HG03558 (cell line): ENCODE measurements at regions not wholly inside any gene's neighbourhood (a gene's known extent, or its start where the extent isn't known, plus 50 kb on each side); places are given as distances from the start of the nearest gene placed in this dataset.
"Not testable (repeated sequence)": the region's sequence is repeated elsewhere in the genome, so short reads cannot be mapped to it uniquely, and the experiment has no call there.

Experiments
- ATAC-seq: cut with Tn5 transposase; IDR thresholded peaks from one replicate; pipeline ENCODE4 v1.9.1; 2021; ENCODE audit warnings: moderate number of reproducible peaks; ENCODE audit not compliant: unreplicated experiment; ENCODE audit errors: extremely low read depth

DNA sequence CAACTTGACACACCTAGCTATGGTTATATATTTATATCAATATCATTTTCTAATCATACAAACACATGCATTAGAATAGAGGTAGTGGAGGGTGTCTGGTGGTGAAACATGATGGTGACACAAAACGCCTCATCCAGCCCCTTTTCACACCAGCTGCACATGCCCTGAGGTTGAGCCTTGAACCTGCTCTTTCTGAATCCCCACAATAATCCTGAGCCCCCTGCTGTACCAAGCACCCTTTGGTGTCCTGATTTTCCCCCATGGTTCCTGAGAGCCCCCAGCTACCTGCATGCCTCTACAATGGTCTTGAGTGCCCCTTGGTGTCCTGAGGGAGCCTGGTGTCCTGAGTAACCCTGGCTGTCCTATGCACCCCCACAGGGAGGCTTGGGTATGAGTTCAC is 840.6 kb downstream of the TMEM121 start:
- ATAC-seq = not testable (repeated sequence)

DNA sequence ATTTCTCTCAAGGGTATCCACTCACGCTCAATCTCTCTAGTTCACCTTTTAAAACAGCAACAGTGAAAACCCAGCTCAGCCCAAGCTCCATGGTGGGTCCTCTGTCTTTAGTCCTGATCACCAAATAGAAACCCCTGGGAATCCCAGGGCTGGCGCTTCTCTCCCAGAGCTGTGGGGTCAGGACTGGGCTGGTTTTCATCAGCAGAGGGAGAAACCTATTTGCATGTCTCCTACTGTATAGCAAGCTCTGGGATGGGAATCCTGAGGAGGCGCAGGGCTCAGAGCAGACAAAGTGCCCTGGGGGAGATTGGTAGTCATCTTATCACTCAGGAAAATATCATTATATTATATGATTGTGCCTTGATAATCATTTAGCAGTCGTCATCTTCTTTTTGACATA is 843.1 kb downstream of the TMEM121 start:
- not testable (repeated sequence) for ATAC-seq

DNA sequence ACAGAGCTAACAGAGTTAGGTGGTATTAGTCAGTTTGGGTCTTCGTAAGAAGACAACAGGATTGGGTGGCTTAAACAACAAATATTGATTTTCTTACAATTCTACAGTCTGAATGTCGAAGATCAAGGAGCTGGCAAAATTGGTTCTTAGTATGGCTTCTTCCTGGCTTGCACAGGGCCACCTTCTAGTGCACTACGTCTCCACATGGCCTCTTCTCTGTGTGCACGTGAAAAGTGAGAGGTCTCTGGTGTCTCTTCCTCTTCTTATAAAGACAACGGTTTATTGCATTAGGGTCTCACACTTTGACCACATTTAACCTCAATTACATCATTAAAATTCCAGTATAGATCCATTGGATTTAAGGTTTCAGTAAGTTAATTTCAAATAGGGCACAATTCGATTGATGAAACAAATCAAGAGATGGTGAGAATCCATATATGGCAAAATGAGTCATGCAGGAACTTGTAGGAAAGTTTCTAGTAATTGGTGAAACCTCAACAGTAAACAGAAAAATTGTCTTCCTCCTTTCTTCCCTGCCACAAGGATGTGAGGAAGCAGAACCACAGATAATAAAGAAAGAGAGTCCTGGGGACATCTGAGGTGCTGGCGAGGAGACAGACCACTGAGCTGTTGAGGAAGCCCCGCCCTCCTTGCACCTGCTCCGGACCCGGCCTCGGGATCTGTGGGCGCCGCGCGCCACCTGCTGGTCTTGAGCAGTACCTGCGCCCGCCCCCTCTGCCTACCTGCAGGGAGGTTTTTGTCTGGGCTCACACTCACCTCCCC is 846.7 kb downstream of the TMEM121 start:
- no peak for ATAC-seq

DNA sequence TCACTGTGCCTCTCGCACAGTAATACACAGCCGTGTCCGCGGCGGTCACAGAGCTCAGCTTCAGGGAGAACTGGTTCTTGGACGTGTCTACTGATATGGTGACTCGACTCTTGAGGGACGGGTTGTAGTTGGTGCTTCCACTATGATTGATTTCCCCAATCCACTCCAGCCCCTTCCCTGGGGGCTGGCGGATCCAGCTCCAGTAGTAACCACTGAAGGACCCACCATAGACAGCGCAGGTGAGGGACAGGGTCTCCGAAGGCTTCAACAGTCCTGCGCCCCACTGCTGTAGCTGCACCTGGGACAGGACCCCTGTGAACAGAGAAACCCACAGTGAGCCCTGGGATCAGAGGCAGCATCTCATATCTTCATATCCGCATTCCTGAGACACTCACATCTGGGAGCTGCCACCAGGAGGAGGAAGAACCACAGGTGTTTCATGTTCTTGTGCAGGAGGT is 847.3 kb downstream of the TMEM121 start:
- not testable (repeated sequence) for ATAC-seq

DNA sequence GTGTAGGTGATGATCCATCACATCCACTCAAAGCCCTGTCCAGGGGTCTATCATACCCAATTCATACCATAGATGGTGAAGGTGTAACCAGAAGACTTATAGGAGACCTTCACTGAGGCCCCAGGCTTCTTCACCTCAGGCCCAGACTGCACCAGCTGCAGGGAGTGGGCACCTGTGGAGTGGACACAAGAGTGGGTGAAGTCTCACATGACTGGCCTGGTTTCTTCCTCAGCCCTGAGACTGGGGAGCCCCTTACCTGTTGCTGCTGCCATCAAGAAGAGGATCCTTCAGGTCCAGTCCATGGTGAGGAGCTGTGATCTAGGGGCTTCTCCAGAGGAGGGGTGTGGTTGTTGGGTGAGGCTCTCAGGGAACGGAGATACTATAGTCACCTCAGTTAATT is 851.0 kb downstream of the TMEM121 start:
- ATAC-seq = no peak

DNA sequence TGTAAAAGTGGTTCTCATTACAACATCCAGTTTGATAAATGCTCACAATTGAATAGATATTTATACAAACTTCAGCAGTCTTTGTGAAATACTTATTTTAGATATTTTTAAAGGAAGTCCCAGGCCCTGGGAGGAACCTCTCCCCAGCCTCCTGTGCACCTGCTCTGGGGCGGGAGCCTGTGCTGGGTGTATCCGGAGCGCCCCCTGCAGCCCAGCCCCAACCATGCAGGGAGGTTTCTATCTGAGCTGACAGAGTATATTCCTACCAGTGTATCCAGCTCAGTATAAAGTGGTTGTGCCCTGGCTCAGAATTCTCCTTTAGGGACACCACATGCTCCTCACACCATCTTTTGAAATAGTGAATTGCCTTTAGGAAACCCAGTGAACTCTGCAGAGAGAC is 851.8 kb downstream of the TMEM121 start:
- ATAC-seq = no peak

DNA sequence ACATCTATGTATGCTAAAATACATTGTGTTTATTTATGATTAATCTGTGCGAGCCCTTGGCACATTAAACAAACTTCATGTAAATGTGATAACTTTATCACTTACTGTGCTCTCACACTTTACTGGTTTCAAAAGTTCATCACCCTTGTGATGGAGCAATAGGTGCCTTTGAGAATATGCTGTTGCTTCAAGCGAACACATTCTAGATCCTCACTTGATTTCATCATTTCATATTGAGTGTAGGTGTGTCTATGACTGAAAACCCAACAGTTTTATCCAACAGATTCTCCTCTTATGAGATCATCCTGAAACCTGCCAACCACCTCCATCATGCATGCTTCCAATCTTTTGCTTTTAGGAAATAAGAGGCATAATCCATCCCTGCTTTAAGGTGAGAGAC is 854.4 kb downstream of the TMEM121 start:
- ATAC-seq = no peak

DNA sequence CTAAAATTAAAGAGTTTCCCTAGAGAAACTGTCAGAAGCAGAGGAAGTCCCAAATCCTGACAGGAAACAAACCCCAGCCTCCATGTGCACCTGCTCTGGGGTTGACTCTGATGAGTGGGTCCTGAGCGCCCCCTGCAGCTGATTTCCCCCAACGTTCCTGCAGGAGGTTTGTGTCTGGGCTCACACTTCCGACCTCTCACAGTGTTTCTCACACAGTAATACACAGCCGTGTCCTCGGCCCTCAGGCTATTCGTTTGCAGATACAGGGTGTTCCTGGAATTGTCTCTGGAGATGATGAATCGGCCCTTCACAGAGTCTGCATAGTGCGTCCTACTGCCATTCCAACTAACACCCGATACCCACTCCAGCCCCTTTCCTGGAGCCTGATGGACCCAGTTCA is 862.8 kb downstream of the TMEM121 start:
- not testable (repeated sequence) for ATAC-seq

DNA sequence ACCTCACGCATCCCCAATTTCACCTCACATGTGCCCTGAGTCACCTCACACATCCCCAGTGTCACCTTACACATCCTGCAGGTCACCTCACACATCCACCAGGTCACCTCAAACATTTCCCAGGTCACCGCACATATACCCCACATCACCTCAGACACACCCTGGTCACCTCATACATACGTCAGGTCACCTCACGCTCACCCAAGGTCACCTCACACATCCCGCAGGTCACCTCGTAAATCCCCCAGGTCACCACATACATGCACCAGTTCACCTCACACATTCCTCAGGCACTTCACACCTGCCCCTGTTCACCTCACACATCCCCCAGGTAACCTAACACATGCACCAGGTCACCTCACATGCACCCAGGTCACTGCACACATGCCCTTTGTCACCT is 864.0 kb downstream of the TMEM121 start:
- no peak for ATAC-seq

DNA sequence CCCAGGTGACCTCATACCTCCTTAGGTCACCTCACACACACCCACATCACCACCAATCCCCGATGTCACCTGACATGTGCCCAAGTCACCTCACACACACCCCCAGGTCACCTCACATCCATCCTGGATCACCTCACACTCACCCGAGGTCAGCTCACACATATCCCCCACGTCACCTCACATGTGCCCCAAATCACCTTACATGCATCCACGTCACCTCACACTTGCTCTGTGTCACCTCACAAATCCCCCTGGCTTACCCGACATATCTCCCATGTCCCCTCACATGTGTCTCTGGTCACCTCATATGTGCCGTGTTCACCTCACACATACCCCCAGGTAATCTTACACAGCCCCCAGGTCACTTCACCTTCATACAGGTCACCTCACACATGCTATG is 864.6 kb downstream of the TMEM121 start:
- ATAC-seq = no peak

DNA sequence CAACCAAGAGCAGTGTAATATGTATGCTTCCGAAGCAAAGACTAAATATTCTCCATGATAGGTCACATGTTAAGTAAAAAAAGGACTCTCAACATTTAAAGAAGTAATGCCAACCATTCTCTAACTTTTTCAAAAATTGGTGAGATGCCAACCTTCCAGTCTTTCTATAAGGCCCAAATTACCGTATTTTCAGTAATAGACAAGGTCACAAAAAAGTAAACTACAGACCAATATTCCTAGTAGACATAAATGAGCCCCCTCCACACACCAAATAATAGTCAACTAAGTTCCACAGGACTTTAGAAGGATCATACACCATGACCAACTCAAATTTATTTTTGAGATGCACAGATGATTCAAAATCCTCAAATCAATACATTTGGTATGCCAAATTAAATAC is 867.4 kb downstream of the TMEM121 start:
- no peak for ATAC-seq

DNA sequence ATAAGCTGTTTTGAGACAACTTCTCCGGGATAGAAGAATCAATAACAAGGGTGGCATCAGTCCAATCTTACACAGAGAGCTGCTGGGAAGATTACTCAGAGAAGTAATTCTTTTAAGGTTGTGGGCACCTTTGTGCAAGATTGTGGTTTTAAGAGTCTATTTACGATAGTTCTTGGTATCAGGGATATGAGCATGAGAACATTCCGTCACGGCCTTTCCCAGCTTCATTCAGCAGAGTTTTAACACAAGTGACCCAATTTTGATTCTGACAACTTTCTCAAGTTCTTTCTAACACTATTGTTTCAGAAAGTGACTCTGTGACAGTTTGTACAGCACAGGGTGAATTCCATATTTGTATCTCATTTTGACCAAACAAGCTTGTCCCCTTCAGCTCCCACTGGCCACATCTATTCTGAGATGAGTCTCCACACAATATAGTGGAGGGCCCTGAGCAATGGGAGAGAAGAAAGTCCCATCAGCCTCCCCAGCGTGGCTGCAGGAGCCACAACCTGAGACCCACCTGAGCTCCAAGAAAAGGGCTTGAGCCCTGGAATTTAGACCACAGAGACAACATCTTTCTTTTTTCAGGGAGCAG is 869.2 kb downstream of the TMEM121 start:
- no peak for ATAC-seq

DNA sequence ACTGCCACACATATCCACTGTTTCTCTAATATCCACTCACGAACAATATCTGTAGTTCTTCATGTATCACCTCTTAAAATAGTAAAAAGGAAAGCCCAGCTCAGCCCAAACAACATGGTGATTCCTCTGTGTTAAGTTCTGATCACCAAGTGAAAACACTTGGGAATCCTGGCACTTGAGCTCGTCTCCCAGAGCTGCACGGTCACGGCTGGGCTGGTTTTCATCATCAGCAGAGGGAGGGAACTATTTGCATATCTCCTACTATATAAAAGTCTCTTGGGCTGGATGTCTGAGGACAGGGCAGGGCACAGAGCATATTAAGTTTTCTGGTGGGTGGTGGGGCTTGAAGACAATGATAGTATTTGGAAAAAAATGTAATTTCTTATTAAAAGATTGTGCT is 870.6 kb downstream of the TMEM121 start:
- no peak for ATAC-seq

DNA sequence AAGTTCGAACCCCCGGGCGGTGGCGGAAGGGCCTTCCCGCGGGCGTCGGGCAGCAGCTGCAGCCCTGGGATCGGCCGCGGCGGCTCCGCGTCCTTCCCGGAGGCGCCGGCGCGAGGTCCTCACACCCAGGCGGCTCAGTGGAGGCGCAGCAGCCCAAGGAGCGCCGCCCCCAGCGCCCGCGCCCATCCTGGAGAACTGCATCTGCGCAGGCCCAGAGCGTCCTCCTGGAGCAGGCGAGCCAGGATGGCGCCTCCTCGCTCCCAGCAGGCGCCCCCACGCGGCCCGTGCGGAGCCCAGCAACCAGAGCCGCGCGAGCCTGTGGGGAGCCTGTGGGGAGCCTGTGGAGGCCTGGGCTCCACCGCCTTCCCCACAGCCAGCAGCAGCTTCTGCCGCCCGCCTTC is 872.5 kb downstream of the TMEM121 start:
- ATAC-seq = not testable (repeated sequence)

DNA sequence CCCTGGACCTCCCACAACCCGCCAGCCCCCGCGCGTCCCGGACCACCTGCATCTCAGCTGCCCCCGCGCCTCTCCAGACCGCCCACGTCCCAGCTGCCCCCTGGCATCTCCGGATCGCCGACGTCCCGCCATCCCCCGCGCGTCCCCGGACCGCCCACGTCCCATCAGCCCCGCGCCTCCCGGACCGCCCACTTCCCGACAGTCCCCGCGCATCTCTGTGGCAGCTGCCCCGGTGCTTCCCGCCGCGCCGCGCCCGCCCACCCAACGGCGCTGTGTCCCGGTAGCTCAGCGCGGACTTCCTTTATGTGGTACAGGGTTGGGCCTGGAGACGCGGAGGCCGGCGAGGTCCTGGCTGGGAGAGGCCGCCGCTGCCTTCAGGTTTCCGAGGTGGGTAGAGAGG is 874.9 kb downstream of the TMEM121 start:
- not testable (repeated sequence) for ATAC-seq

DNA sequence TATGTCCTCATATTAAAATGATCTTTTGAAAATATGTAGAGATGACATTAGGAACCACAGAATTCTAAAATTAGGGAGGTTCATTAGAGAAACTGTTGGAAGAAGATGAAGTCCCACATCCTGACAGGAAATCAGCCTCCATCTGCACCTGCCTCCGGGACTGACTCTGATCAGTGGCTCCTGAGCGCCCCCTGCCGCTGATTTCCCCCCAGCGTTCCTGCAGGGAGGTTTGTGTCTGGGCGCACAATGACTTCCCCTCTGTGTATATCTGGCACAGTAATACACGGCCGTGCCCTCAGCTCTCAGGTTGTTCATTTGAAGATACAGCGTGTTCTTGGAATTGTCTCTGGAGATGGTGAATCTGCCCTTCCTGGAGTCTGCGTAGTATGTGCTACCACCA is 883.8 kb downstream of the TMEM121 start:
- not testable (repeated sequence) for ATAC-seq

DNA sequence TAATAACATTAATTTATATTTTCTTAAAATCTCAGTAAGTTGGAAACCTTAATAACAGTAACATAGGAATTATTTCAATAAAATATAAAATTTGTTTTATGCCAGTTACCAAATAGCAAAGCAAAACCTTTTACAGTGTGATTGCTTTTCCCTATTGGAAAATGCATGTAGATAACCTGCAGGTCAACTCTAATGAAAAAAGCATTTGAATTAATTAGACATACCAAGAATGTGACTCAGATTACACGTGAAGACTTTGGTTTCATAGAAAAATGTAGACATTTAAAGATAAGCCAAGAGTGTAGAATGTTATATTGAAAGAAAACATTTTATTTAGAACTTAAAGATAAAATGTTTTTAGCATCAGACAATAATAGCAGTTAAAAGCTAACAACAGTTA is 888.1 kb downstream of the TMEM121 start:
- no peak for ATAC-seq

DNA sequence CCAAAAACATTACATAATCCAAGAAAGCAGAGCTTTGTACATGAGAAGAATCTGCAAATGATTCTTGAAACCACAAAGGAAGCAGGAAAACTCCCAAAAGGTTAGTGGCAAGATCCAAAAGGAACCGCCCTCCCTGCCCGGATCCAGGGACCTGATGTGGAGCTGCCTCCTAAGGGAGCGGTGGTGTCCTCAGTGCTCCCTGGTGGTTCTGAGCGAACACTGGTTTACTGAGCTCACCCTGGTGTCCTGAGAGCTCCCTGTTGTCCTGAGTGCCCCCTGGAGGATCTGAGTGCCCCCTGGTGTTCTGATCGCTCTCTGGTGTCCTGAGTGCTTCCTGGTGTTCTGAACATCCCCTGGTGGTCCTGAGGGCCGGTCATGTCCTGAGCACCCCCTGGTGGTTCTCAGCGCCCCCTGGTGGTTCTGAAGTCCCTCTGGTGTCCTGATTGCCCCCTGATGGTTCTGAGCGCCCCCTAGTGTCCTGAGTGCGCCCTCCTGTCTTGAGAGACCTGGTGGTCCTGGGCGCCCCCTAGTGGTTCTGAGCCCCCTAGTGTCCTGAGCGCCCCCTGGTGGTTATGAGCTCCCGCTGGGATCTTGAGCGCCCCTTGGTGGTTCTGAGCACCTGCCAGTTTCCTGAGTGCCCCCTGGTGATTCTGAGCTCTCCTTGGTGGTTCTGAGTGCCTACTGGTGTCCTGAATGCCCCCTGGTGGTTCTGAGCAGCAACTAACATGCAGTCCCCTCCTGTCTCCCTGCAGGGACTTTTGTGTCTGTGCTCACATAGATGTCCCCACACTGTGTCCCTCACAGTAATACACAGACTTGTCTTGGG is 891.1 kb downstream of the TMEM121 start:
- ATAC-seq = no peak

DNA sequence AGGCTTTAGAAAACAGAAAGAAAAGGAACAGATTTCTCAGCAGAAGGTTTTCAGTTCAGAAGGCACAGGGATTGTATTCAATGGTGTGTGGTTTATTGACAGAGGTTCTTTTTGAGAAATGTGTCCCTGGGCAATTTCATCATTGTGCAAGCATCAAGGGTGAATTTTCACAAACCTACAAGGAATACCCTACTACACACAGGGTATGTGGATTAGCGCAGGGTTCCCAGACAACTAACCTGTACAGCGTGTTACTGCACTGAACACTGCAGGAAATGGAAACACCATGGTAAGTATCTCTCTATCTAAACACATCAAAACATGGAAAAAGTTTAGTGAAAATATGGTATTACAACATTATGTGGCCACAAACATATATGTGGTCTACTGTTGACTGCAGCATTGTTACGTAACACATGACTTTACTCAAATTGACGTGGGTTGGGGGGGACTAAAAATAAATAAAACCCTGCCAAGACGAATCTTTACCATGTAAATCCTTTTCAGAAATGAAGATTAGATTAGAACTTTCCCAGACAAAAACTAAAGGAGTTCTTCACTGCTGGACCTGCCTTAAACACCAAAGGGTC is 893.1 kb downstream of the TMEM121 start:
- no peak for ATAC-seq

DNA sequence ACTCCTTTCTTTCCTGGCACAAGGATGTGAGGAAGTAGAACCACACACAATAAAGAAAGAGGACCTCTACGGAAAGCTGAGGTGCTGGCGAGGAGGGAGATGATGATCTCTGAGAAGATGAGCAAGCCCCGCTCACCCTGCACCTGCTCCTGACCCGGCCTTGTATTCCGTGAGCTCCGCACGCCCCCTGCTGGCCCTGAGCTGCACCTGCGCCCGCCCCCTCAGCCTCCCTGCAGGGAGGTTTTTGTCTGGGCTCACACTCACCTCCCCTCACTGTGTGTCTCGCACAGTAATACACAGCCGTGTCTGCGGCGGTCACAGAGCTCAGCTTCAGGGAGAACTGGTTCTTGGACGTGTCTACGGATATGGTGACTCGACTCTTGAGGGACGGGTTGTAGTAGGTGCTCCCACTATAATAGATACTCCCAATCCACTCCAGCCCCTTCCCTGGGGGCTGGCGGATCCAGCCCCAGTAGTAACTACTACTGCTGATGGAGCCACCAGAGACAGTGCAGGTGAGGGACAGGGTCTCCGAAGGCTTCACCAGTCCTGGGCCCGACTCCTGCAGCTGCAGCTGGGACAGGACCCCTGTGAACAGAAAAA is 895.1 kb downstream of the TMEM121 start:
- not testable (repeated sequence) for ATAC-seq
